Left cardiac atrium (tissue), 4 donors: ENCODE measurements at regions not wholly inside any gene's neighbourhood (a gene's known extent, or its start where the extent isn't known, plus 50 kb on each side); places are given as distances from the start of the nearest gene placed in this dataset.
"Not testable (repeated sequence)": the region's sequence is repeated elsewhere in the genome, so short reads cannot be mapped to it uniquely, and the experiment has no call there.

ENCODE experiments used
- ATAC-seq, 2 donors: fragments of 200-7000 bp; cut with Tn5 transposase; one replicate each; pipeline ENCODE4 v1.9.1; 2020; ENCODE audit warnings: mild to moderate bottlenecking in 2 of 2, moderate library complexity in 2 of 2
- DNase-seq: peaks from one replicate; pipeline ENCODE4 v3.0.0-alpha.2; 2020
- intact Hi-C, 2 donors: fragments of 100-400 bp; cut with DNase I; formaldehyde crosslinking; loops; one replicate each; pipeline versions ENCODE4 v1.14.1 to v1.15.1; 2022 to 2023
- donor health status: DM: no; HTN: yes; CAD: no.
- donor health status: DM: no; HTN: yes; CAD: no; lungs with severe emphysema.
- donor health status: DM: yes; HTN: yes; CAD: no.
- donor health status: Dilated cardiomyopathy.

GRCh38 chr11:134504146-134504905, 92.3 kb upstream of the B3GAT1 start:
- DNase-seq (no peak), ATAC-seq (no peak)
- intact Hi-C loops, result no loop called here

GRCh38 chr11:134503596-134503995, 91.6 kb upstream of the B3GAT1 start:
- ATAC-seq, result no peak
- no peak for DNase-seq

GRCh38 chr11:134503100-134503499, 91.1 kb upstream of the B3GAT1 start:
- no peak for DNase-seq
- intact Hi-C loops, result no loop called here
- ATAC-seq, result no peak

More at GRCh38 chr11:134503596-134503995, 91.6 kb upstream of the B3GAT1 start:
- intact Hi-C loops, result no loop called here

- DNase-seq (no peak), ATAC-seq (no peak)
- intact Hi-C loops, result no loop called here
These were observed 90.1 kb upstream of the B3GAT1 start for GRCh38 chr11:134502153-134502550.

- intact Hi-C loops, result no loop called here
- ATAC-seq (no peak), DNase-seq (no peak)
These were observed 89.5 kb upstream of the B3GAT1 start for GRCh38 chr11:134501406-134502152.

GRCh38 chr11:134500621-134501020, 88.6 kb upstream of the B3GAT1 start:
- ATAC-seq (no peak), DNase-seq (no peak)
- intact Hi-C loops, result no loop called here

GRCh38 chr11:134499990-134500389, 87.9 kb upstream of the B3GAT1 start:
- intact Hi-C loops, result no loop called here
- DNase-seq (no peak), ATAC-seq (no peak)

- DNase-seq, result no peak
- intact Hi-C loops, result no loop called here
- ATAC-seq, result no peak
These were observed 86.5 kb upstream of the B3GAT1 start for GRCh38 chr11:134498326-134499139.

GRCh38 chr11:134497586-134497985, 85.5 kb upstream of the B3GAT1 start:
- ATAC-seq (no peak), DNase-seq (no peak)

GRCh38 chr11:134496058-134496457, 84.0 kb upstream of the B3GAT1 start:
- intact Hi-C loops, ATAC-seq, DNase-seq: not testable (repeated sequence)

More at GRCh38 chr11:134497586-134497985, 85.5 kb upstream of the B3GAT1 start:
- intact Hi-C loops, result no loop called here

- ATAC-seq, DNase-seq, intact Hi-C loops: not testable (repeated sequence)
These were observed 82.4 kb upstream of the B3GAT1 start for GRCh38 chr11:134494395-134494794.

GRCh38 chr11:134492411-134492810, 80.4 kb upstream of the B3GAT1 start:
- intact Hi-C loops, DNase-seq, ATAC-seq: not testable (repeated sequence)

GRCh38 chr11:134489728-134490127, 77.7 kb upstream of the B3GAT1 start:
- ATAC-seq (no peak), DNase-seq (no peak)
- intact Hi-C loops, result no loop called here

GRCh38 chr11:134488913-134489312, 76.9 kb upstream of the B3GAT1 start:
- ATAC-seq (no peak), DNase-seq (no peak)
- intact Hi-C loops, result no loop called here

- intact Hi-C loops, result no loop called here
- no peak for DNase-seq
- no peak for ATAC-seq
These were observed 76.5 kb upstream of the B3GAT1 start for GRCh38 chr11:134488512-134488911.

GRCh38 chr11:134487696-134488095, 75.7 kb upstream of the B3GAT1 start:
- intact Hi-C loops, result no loop called here
- ATAC-seq (no peak), DNase-seq (no peak)

- DNase-seq (no peak), ATAC-seq (no peak)
- intact Hi-C loops, result no loop called here
These were observed 74.7 kb upstream of the B3GAT1 start for GRCh38 chr11:134486704-134487103.

- no peak for ATAC-seq
- no peak for DNase-seq
- intact Hi-C loops, result no loop called here
These were observed 74.1 kb upstream of the B3GAT1 start for GRCh38 chr11:134486106-134486505.

- DNase-seq (no peak), ATAC-seq (no peak)
- intact Hi-C loops, result no loop called here
These were observed 73.3 kb upstream of the B3GAT1 start for GRCh38 chr11:134485316-134485715.

- no peak for ATAC-seq
- intact Hi-C loops, result no loop called here
- no peak for DNase-seq
These were observed 71.8 kb upstream of the B3GAT1 start for GRCh38 chr11:134483857-134484256.
